Lower lobe of right lung (tissue), 2 donors: ENCODE measurements at regions not wholly inside any gene's neighbourhood (a gene's known extent, or its start where the extent isn't known, plus 50 kb on each side); places are given as distances from the start of the nearest gene placed in this dataset.

Source experiments
- ATAC-seq, 2 donors: fragments of 200-7000 bp; cut with Tn5 transposase; one replicate each; pipeline ENCODE4 v1.9.1; 2020 to 2022; ENCODE audit warnings: mild to moderate bottlenecking in 2 of 2, moderate library complexity in 2 of 2
- DNase-seq: peaks from one replicate; pipeline ENCODE4 v3.0.0-alpha.2; 2020
- H3K27ac ChIP-seq: fragments of 200-600 bp; one replicate; pipeline ENCODE4 v1.8.0; 2022
- H3K27me3 ChIP-seq: fragments of 200-600 bp; one replicate; pipeline ENCODE4 v1.8.0; 2022; ENCODE audit warnings: low read depth
- H3K36me3 ChIP-seq: fragments of 200-600 bp; one replicate; pipeline ENCODE4 v1.8.0; 2022; ENCODE audit warnings: mild to moderate bottlenecking
- H3K4me1 ChIP-seq: fragments of 200-600 bp; one replicate; pipeline ENCODE4 v1.8.0; 2022
- H3K4me3 ChIP-seq: fragments of 200-600 bp; one replicate; pipeline ENCODE4 v1.8.0; 2022; ENCODE audit warnings: mild to moderate bottlenecking
- H3K9me3 ChIP-seq: fragments of 200-600 bp; one replicate; pipeline ENCODE4 v1.8.0; 2022
- intact Hi-C: fragments of 100-400 bp; cut with DNase I; formaldehyde crosslinking; loops from one replicate; pipeline ENCODE4 v1.11.0; 2022
- TF ChIP-seq, protein P1 (sequence below): fragments of 200-600 bp; IDR thresholded peaks from one replicate; pipeline ENCODE4 v1.8.0; 2022; ENCODE audit warnings: antibody characterized with exemption, mild to moderate bottlenecking
- donor health status: DM: no; HTN: yes; CAD: no; lungs with severe emphysema.

DNA sequence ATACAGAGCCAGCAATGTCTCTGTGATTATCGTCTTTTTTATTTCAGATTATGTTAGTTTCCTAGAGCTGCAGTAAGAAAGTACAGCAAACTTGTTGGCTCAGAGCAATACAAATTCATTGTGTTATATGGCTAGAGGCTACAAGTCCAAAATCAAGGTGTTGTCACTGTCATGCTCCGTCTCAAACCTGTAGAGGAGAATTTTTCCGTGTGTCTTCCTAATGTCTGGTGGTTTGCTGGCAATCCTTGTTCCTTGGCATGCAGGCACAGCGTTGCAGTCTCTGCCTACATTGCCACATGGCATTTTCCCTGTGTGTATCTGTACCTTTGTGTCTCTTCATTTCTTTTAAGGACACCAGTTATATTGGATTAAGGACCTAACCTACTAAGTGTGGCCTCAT, 244.4 kb downstream of the LRRIQ3 start:
- Histone ChIP-seq H3K27me3 (no peaks in the 10 kb centered on the region), H3K36me3 (no peaks in the 10 kb centered on the region), H3K4me1 (no peaks in the 10 kb centered on the region), H3K4me3 (no peak overlapping the region), H3K27ac (no peak overlapping the region), H3K9me3 (no peaks in the 10 kb centered on the region)
- intact Hi-C loops = no loop called here
- DNase-seq (no peak), ATAC-seq (no peak)
- TF ChIP-seq, protein P1, sequence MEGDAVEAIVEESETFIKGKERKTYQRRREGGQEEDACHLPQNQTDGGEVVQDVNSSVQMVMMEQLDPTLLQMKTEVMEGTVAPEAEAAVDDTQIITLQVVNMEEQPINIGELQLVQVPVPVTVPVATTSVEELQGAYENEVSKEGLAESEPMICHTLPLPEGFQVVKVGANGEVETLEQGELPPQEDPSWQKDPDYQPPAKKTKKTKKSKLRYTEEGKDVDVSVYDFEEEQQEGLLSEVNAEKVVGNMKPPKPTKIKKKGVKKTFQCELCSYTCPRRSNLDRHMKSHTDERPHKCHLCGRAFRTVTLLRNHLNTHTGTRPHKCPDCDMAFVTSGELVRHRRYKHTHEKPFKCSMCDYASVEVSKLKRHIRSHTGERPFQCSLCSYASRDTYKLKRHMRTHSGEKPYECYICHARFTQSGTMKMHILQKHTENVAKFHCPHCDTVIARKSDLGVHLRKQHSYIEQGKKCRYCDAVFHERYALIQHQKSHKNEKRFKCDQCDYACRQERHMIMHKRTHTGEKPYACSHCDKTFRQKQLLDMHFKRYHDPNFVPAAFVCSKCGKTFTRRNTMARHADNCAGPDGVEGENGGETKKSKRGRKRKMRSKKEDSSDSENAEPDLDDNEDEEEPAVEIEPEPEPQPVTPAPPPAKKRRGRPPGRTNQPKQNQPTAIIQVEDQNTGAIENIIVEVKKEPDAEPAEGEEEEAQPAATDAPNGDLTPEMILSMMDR = no peak

DNA sequence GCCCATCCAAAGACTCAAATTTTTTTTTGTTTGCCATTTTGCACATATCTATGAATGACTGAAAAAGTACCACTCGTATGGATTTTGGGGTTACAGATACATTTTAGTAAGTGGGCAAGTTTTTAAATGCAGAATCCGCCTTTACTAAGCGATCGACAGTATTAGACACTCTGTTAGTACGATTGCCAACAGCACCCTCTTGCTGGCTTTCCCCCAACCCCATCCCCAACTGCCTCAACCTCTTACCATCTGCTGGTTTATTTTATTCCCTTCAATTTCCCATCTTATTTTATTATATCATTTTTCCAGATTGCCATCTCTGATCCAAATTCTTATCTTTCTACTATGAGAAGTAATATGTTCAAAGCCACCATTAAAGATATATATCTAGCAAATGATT, 244.8 kb downstream of the LRRIQ3 start:
- intact Hi-C loops = no loop called here
- H3K27ac ChIP-seq = no peak overlapping the region
- ATAC-seq = no peak
- TF ChIP-seq, protein P1 = no peak
- no peaks in the 10 kb centered on the region for H3K9me3 ChIP-seq
- H3K27me3 ChIP-seq = no peaks in the 10 kb centered on the region
- no peaks in the 10 kb centered on the region for H3K4me1 ChIP-seq
- H3K36me3 ChIP-seq = no peaks in the 10 kb centered on the region
- no peak for DNase-seq
- no peak overlapping the region for H3K4me3 ChIP-seq

DNA sequence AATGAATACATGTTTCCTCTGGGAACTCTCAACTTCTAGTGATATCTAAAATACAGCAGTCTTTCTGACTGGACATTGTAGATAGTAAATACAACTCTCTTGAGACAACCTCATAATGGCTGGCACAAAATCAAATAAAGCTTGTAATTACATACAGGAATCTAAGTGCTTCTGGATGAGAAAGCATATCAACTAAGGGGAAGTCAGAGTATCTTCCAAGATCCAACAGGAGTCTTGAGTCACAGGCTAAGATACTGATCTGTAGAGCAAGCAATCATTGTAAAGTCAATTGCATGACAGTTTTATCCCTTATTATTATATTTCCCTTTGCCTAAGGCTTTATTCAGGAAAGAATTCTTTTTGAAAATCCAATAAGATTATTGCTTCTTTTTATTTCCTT, 249.9 kb downstream of the LRRIQ3 start:
- TF ChIP-seq, protein P1 = no peak
- no peaks in the 10 kb centered on the region for H3K9me3 ChIP-seq
- H3K27me3 ChIP-seq = no peaks in the 10 kb centered on the region
- no peaks in the 10 kb centered on the region for H3K4me1 ChIP-seq
- no peak overlapping the region for H3K27ac ChIP-seq
- ATAC-seq = no peak
- H3K4me3 ChIP-seq = no peak overlapping the region
- no peak for DNase-seq
- intact Hi-C loops = no loop called here
- H3K36me3 ChIP-seq = no peaks in the 10 kb centered on the region

DNA sequence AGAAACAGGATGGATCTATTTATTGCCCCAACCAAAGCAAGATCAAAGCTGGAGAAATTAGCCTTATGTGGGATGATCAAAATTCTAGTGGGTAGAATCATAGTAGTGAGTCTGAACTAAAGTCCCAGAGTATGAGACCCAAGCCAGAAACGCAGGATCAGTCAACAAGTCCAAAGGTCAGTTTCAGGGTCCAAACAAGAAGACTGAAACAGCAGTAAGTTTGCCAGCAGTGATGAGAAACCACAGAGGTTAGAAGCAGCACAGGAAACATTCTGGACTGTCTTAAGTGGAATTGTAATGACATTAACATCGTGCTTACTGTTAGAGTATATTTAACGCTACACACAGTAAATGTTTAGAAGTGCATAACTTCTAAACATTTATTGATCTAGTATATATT, 251.0 kb downstream of the LRRIQ3 start:
- TF ChIP-seq, protein P1 = no peak
- Histone ChIP-seq H3K4me3 (no peak overlapping the region), H3K36me3 (no peaks in the 10 kb centered on the region), H3K4me1 (no peaks in the 10 kb centered on the region), H3K27ac (no peak overlapping the region), H3K9me3 (no peaks in the 10 kb centered on the region), H3K27me3 (no peaks in the 10 kb centered on the region)
- intact Hi-C loops = no loop called here
- no peak for DNase-seq
- ATAC-seq = no peak

DNA sequence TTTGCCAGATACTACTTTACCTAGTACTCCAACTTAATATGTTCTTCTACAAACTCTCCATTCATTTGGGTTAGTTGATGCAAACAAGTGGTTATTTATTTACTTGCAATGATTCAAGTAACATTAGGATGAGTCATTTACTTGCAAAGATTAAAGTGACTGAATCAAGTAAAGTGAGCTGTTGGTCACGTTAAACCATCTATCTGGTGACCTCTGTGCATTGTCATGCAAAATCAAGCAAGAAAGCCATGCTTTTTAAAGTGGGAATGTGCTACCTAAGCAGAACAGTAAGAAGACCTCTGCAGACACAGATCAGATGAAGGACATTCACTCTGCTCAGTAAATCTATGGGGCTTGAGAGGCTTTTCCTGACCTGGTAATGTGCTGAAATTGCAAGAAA, 254.7 kb downstream of the LRRIQ3 start:
- DNase-seq (no peak), ATAC-seq (no peak)
- Histone ChIP-seq H3K4me1 (no peaks in the 10 kb centered on the region), H3K4me3 (no peak overlapping the region), H3K36me3 (no peaks in the 10 kb centered on the region), H3K27me3 (no peaks in the 10 kb centered on the region), H3K9me3 (no peaks in the 10 kb centered on the region), H3K27ac (no peak overlapping the region)
- TF ChIP-seq, protein P1 = no peak
- intact Hi-C loops = no loop called here

DNA sequence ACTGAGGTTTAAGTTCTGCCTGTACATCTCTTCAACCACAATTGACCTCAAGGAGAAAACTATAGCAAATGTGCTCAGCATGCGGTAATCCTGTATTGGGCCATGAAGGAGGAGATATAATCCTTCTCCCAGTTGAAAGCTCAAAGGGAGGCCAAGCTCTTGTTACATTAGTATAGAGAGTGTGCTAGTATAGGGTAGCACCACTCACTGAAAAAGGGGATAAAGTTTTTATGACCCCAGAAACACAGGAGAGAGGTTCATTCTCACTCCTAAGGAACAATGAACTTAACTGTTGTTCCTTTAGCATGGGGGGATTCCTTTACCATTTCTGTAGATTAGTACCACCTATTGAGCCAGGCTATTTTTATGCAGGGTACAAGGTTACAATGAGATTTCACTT, 267.7 kb downstream of the LRRIQ3 start:
- intact Hi-C loops = no loop called here
- Histone ChIP-seq H3K27me3 (no peaks in the 10 kb centered on the region), H3K27ac (no peak overlapping the region), H3K4me3 (no peak overlapping the region), H3K36me3 (no peaks in the 10 kb centered on the region), H3K9me3 (no peaks in the 10 kb centered on the region), H3K4me1 (no peaks in the 10 kb centered on the region)
- TF ChIP-seq, protein P1 = no peak
- no peak for DNase-seq
- ATAC-seq = no peak
